ENCODE measurements at regions not wholly inside any gene's neighbourhood (a gene's known extent, or its start where the extent isn't known, plus 50 kb on each side); places are given as distances from the start of the nearest gene placed in this dataset.
A peak's percentile ranks its signal among the peaks of the same experiment; 100 is the strongest.
"Not testable (repeated sequence)": the region's sequence is repeated elsewhere in the genome, so short reads cannot be mapped to it uniquely, and the experiment has no call there.

- DNase-seq: no peak
- in situ Hi-C loops (cut with HindIII; ENCODE audit: low pct_ligation_motif_present, low pct_unique_long_range_greater_than_20kb, low sequenced_read_pairs): no loop called here
Measured at GRCh38 chr5:110242950-110243349, 483.5 kb downstream of the TMEM232 start.

GRCh38 chr5:110248921-110249320 is 477.6 kb downstream of the TMEM232 start:
- in situ Hi-C loops (cut with HindIII; ENCODE audit: low pct_ligation_motif_present, low pct_unique_long_range_greater_than_20kb, low sequenced_read_pairs): no loop called here
- DNase-seq: no peak

- in situ Hi-C loops (cut with HindIII; ENCODE audit: low pct_ligation_motif_present, low pct_unique_long_range_greater_than_20kb, low sequenced_read_pairs): no loop called here
- no peak for DNase-seq
Measured at GRCh38 chr5:110250355-110250754, 476.1 kb downstream of the TMEM232 start.

GRCh38 chr5:110250755-110251154 is 475.7 kb downstream of the TMEM232 start:
- in situ Hi-C loops (cut with HindIII; ENCODE audit: low pct_ligation_motif_present, low pct_unique_long_range_greater_than_20kb, low sequenced_read_pairs): no loop called here
- DNase-seq: no peak

- no peak for DNase-seq
- in situ Hi-C loops (cut with HindIII; ENCODE audit: low pct_ligation_motif_present, low pct_unique_long_range_greater_than_20kb, low sequenced_read_pairs): no loop called here
Measured at GRCh38 chr5:110251366-110251765, 475.1 kb downstream of the TMEM232 start.

- in situ Hi-C loops (cut with HindIII; ENCODE audit: low pct_ligation_motif_present, low pct_unique_long_range_greater_than_20kb, low sequenced_read_pairs): no loop called here
- DNase-seq: no peak
Measured at GRCh38 chr5:110255194-110255593, 471.3 kb downstream of the TMEM232 start.

- in situ Hi-C loops (cut with HindIII; ENCODE audit: low pct_ligation_motif_present, low pct_unique_long_range_greater_than_20kb, low sequenced_read_pairs): no loop called here
Measured at GRCh38 chr5:110256298-110256697, 470.2 kb downstream of the TMEM232 start.

GRCh38 chr5:110257971-110258370 is 468.5 kb downstream of the TMEM232 start:
- no peak for DNase-seq
- in situ Hi-C loops (cut with HindIII; ENCODE audit: low pct_ligation_motif_present, low pct_unique_long_range_greater_than_20kb, low sequenced_read_pairs): no loop called here

More at GRCh38 chr5:110256298-110256697, 470.2 kb downstream of the TMEM232 start:
- no peak for DNase-seq

GRCh38 chr5:110258460-110259216 is 467.8 kb downstream of the TMEM232 start:
- peak; percentile 25 for DNase-seq

GRCh38 chr5:110262749-110263148 is 463.7 kb downstream of the TMEM232 start:
- in situ Hi-C loops (cut with HindIII; ENCODE audit: low pct_ligation_motif_present, low pct_unique_long_range_greater_than_20kb, low sequenced_read_pairs): no loop called here
- no peak for DNase-seq

More at GRCh38 chr5:110258460-110259216, 467.8 kb downstream of the TMEM232 start:
- in situ Hi-C loops (cut with HindIII; ENCODE audit: low pct_ligation_motif_present, low pct_unique_long_range_greater_than_20kb, low sequenced_read_pairs): no loop called here

- in situ Hi-C loops (cut with HindIII; ENCODE audit: low pct_ligation_motif_present, low pct_unique_long_range_greater_than_20kb, low sequenced_read_pairs): no loop called here
- DNase-seq: no peak
Measured at GRCh38 chr5:110264661-110265060, 461.8 kb downstream of the TMEM232 start.

- in situ Hi-C loops (cut with HindIII; ENCODE audit: low pct_ligation_motif_present, low pct_unique_long_range_greater_than_20kb, low sequenced_read_pairs): no loop called here
- DNase-seq: no peak
Measured at GRCh38 chr5:110265162-110265561, 461.3 kb downstream of the TMEM232 start.

- in situ Hi-C loops (cut with HindIII; ENCODE audit: low pct_ligation_motif_present, low pct_unique_long_range_greater_than_20kb, low sequenced_read_pairs): no loop called here
- DNase-seq: no peak
Measured at GRCh38 chr5:110267714-110268113, 458.8 kb downstream of the TMEM232 start.

- no peak for DNase-seq
- in situ Hi-C loops (cut with HindIII; ENCODE audit: low pct_ligation_motif_present, low pct_unique_long_range_greater_than_20kb, low sequenced_read_pairs): no loop called here
Measured at GRCh38 chr5:110268283-110268682, 458.2 kb downstream of the TMEM232 start.

GRCh38 chr5:110268985-110269384 is 457.5 kb downstream of the TMEM232 start:
- in situ Hi-C loops (cut with HindIII; ENCODE audit: low pct_ligation_motif_present, low pct_unique_long_range_greater_than_20kb, low sequenced_read_pairs): no loop called here
- DNase-seq: no peak

- DNase-seq: no peak
- in situ Hi-C loops (cut with HindIII; ENCODE audit: low pct_ligation_motif_present, low pct_unique_long_range_greater_than_20kb, low sequenced_read_pairs): no loop called here
Measured at GRCh38 chr5:110269478-110270142, 456.9 kb downstream of the TMEM232 start.

GRCh38 chr5:110275878-110276277 is 450.6 kb downstream of the TMEM232 start:
- in situ Hi-C loops (cut with HindIII; ENCODE audit: low pct_ligation_motif_present, low pct_unique_long_range_greater_than_20kb, low sequenced_read_pairs): no loop called here
- no peak for DNase-seq

- DNase-seq; in situ Hi-C loops (cut with HindIII; ENCODE audit: low pct_ligation_motif_present, low pct_unique_long_range_greater_than_20kb, low sequenced_read_pairs): not testable (repeated sequence)
Measured at GRCh38 chr5:110278449-110278848, 448.0 kb downstream of the TMEM232 start.

- DNase-seq; in situ Hi-C loops (cut with HindIII; ENCODE audit: low pct_ligation_motif_present, low pct_unique_long_range_greater_than_20kb, low sequenced_read_pairs): not testable (repeated sequence)
Measured at GRCh38 chr5:110284121-110284520, 442.4 kb downstream of the TMEM232 start.
